Endothelial cell of umbilical vein (primary cell): ENCODE measurements at regions not wholly inside any gene's neighbourhood (a gene's known extent, or its start where the extent isn't known, plus 50 kb on each side); places are given as distances from the start of the nearest gene placed in this dataset.
"Not testable (repeated sequence)": the region's sequence is repeated elsewhere in the genome, so short reads cannot be mapped to it uniquely, and the experiment has no call there.

Source experiments
- BruUV-seq: library from RNA; stranded (reverse); fragments of 400-500 nt; replicated peaks from 2 replicates; lab custom pipeline; 2021; lab: Mats Ljungman, UMichigan
- CTCF ChIA-PET: fragments of 300-600, 350-600 bp; sonication (Branson Sonifier 250); formaldehyde crosslinking; loops from one replicate; lab custom pipeline; 2021; ENCODE audit warnings: antibody characterized with exemption, inconsistent platforms; lab: Charles Lee
- POLR2A ChIA-PET: fragments of 300-600, 350-600 bp; sonication (Branson Sonifier 250); formaldehyde crosslinking; loops from one replicate; lab custom pipeline; 2021; ENCODE audit warnings: antibody characterized with exemption, inconsistent platforms; lab: Charles Lee
- DNase-seq: peaks from one replicate; pipeline ENCODE4 v3.0.0-alpha.2; 2011; ENCODE audit warnings: low read depth, low spot score
- FAIRE-seq: peaks from 2 replicates; lab custom pipeline; 2011; peaks lifted over from hg19 to GRCh38; lab: Jason Lieb, UNC
- H2AFZ ChIP-seq: 2 replicates; pipeline ENCODE4 v1.6.0; 2012; ENCODE audit warnings: low read depth, low read length, control low read depth, inconsistent platforms
- H3K27ac ChIP-seq: 2 replicates; pipeline ENCODE4 v1.5.1; 2011; ENCODE audit warnings: low read depth, mild to moderate bottlenecking, control low read depth, low read length, moderate library complexity; ENCODE audit not compliant: insufficient read depth
- H3K27me3 ChIP-seq, 2 experiments: 2 replicates each; pipeline versions ENCODE4 v1.6.0 to v1.6.1; 2011; ENCODE audit warnings: low read length in 2 of 2, mixed read lengths in 1 of 2; ENCODE audit not compliant: control insufficient read depth in 2 of 2, insufficient read depth in 2 of 2
- H3K36me3 ChIP-seq, 2 experiments: 2 replicates in 1 of 2; 3 replicates in 1 of 2; pipeline ENCODE4 v1.5.1; 2011; ENCODE audit warnings: low read length in 2 of 2, mild to moderate bottlenecking in 1 of 2, moderate library complexity in 1 of 2; ENCODE audit not compliant: control insufficient read depth in 2 of 2, insufficient read depth in 2 of 2; ENCODE audit errors: extremely low read depth in 1 of 2
- H3K4me1 ChIP-seq: 3 replicates; pipeline ENCODE4 v1.5.1; 2011; ENCODE audit warnings: mild to moderate bottlenecking, low read length; ENCODE audit not compliant: control insufficient read depth, insufficient read depth; ENCODE audit errors: extremely low read depth
- H3K4me2 ChIP-seq: 2 replicates; pipeline ENCODE4 v1.6.1; 2011; ENCODE audit warnings: low read length, control low read depth, mixed read lengths; ENCODE audit not compliant: insufficient read depth
- H3K4me3 ChIP-seq, 3 experiments: fragments of 200-600 bp in 1 of 3; sonication (generic), shearing (Covaris generic) in 1 of 3; replicated peaks in 1 of 3; 2 replicates each; pipeline ENCODE4 v1.5.1; 2011 to 2016; ENCODE audit warnings: control low read depth in 3 of 3, low read length in 3 of 3, mild to moderate bottlenecking in 2 of 3, inconsistent platforms in 1 of 3, low read depth in 1 of 3, moderate library complexity in 1 of 3; ENCODE audit not compliant: insufficient read depth in 1 of 3
- H3K79me2 ChIP-seq: 2 replicates; pipeline ENCODE4 v1.6.0; 2012; ENCODE audit warnings: low read length, inconsistent platforms; ENCODE audit not compliant: control insufficient read depth, insufficient read depth
- H3K9ac ChIP-seq: replicated peaks from 2 replicates; pipeline ENCODE3; 2011; ENCODE audit warnings: low read length, control low read depth; ENCODE audit not compliant: insufficient read depth; ENCODE audit errors: extremely low read depth
- H3K9me1 ChIP-seq: replicated peaks from 3 replicates; pipeline ENCODE4 v1.6.0; 2011; ENCODE audit warnings: mild to moderate bottlenecking, low read length; ENCODE audit not compliant: control insufficient read depth, insufficient read depth; ENCODE audit errors: extremely low read depth
- H3K9me3 ChIP-seq: replicated peaks from 2 replicates; pipeline ENCODE4 v1.5.1; 2012; ENCODE audit warnings: low read length, inconsistent platforms; ENCODE audit not compliant: control insufficient read depth, insufficient read depth
- H4K20me1 ChIP-seq: replicated peaks from 2 replicates; pipeline ENCODE3; 2011; ENCODE audit warnings: mild to moderate bottlenecking, low read length; ENCODE audit not compliant: control insufficient read depth, insufficient read depth; ENCODE audit errors: extremely low read depth
- MAX ChIP-seq: IDR thresholded peaks from 2 replicates; pipeline ENCODE4 v1.6.1; 2011; ENCODE audit not compliant: insufficient read depth, insufficient read length
- dilution Hi-C: fragments of 300-500 bp; cut with MboI; formaldehyde crosslinking; loops from one replicate; pipeline ENCODE4 v1.15.0; 2019; ENCODE audit warnings: low sequenced_read_pairs; ENCODE audit not compliant: extremely low pct_ligation_motif_present
- intact Hi-C: fragments of 100-400 bp; cut with micrococcal nuclease; formaldehyde crosslinking; loops from one replicate; pipeline ENCODE4 v1.10.0; 2022

GRCh38 chr9:40929488-40929845, 199.0 kb downstream of the FOXD4L6 start:
- FAIRE-seq, intact Hi-C loops, H2AFZ ChIP-seq: not testable (repeated sequence)

GRCh38 chr9:40928803-40929487, 199.5 kb downstream of the FOXD4L6 start:
- no peak for FAIRE-seq
- H3K79me2 ChIP-seq, result no peaks in the 10 kb centered on the region
- H3K9me3 ChIP-seq, result peaks cover 13% of the 10 kb centered on the region
- CTCF ChIA-PET, result no interaction called here
- DNase-seq, result no peak
- no peak overlapping the region for H3K4me2 ChIP-seq
- H3K4me1 ChIP-seq, result no peaks in the 10 kb centered on the region
- no TSS peak for BruUV-seq
- no peak overlapping the region for H2AFZ ChIP-seq
- H3K27me3 ChIP-seq, result no peaks in the 10 kb centered on the region
- intact Hi-C loops, result no loop called here
- no peaks in the 10 kb centered on the region for H3K9me1 ChIP-seq
- H3K36me3 ChIP-seq, result no peaks in the 10 kb centered on the region
- H3K27ac ChIP-seq, result no peak overlapping the region
- H4K20me1 ChIP-seq, result no peaks in the 10 kb centered on the region
- no peak for TF ChIP-seq MAX
- no peak overlapping the region for H3K9ac ChIP-seq
- dilution Hi-C loops, result no loop called here
- POLR2A ChIA-PET, result no interaction called here
- H3K4me3 ChIP-seq, result no peak overlapping the region

More at GRCh38 chr9:40929488-40929845, 199.0 kb downstream of the FOXD4L6 start:
- H4K20me1 ChIP-seq, H3K27ac ChIP-seq, H3K4me2 ChIP-seq, BruUV-seq, H3K27me3 ChIP-seq, dilution Hi-C loops, H3K79me2 ChIP-seq, DNase-seq, H3K4me1 ChIP-seq, CTCF ChIA-PET, H3K9me1 ChIP-seq, H3K4me3 ChIP-seq, POLR2A ChIA-PET, H3K36me3 ChIP-seq, H3K9ac ChIP-seq: not testable (repeated sequence)
- peaks cover 13% of the 10 kb centered on the region for H3K9me3 ChIP-seq
